Right kidney (tissue), 1 donor: ENCODE measurements at regions not wholly inside any gene's neighbourhood (a gene's known extent, or its start where the extent isn't known, plus 50 kb on each side); places are given as distances from the start of the nearest gene placed in this dataset.

ENCODE experiments used
- DNase-seq: peaks from one replicate; pipeline ENCODE4 v3.0.0-alpha.2; 2016

- no peak for DNase-seq
These were observed 112.1 kb downstream of the IRX5 start for GRCh38 chr16:55042556-55043432.

- no peak for DNase-seq
These were observed 112.8 kb downstream of the IRX5 start for GRCh38 chr16:55043499-55043898.

GRCh38 chr16:55044201-55044975 lies 113.7 kb downstream of the IRX5 start:
- no peak for DNase-seq

GRCh38 chr16:55045329-55045728 lies 114.7 kb downstream of the IRX5 start:
- no peak for DNase-seq

- no peak for DNase-seq
These were observed 115.2 kb downstream of the IRX5 start for GRCh38 chr16:55045756-55046460.

- no peak for DNase-seq
These were observed 115.8 kb downstream of the IRX5 start for GRCh38 chr16:55046513-55046912.

GRCh38 chr16:55046916-55047315 lies 116.3 kb downstream of the IRX5 start:
- DNase-seq, result no peak

GRCh38 chr16:55047331-55047730 lies 116.7 kb downstream of the IRX5 start:
- no peak for DNase-seq

- no peak for DNase-seq
These were observed 117.3 kb downstream of the IRX5 start for GRCh38 chr16:55047903-55048497.

- no peak for DNase-seq
These were observed 118.1 kb downstream of the IRX5 start for GRCh38 chr16:55048745-55049144.

- DNase-seq, result no peak
These were observed 121.1 kb downstream of the IRX5 start for GRCh38 chr16:55051571-55052347.

GRCh38 chr16:55052348-55052734 lies 121.7 kb downstream of the IRX5 start:
- DNase-seq, result no peak

- DNase-seq, result no peak
These were observed 122.2 kb downstream of the IRX5 start for GRCh38 chr16:55052741-55053415.

GRCh38 chr16:55055262-55055661 lies 124.6 kb downstream of the IRX5 start:
- DNase-seq, result no peak

GRCh38 chr16:55056585-55057401 lies 126.1 kb downstream of the IRX5 start:
- peak; percentile 69 for DNase-seq

- DNase-seq, result no peak
These were observed 127.2 kb downstream of the IRX5 start for GRCh38 chr16:55057866-55058265.

GRCh38 chr16:55058576-55058975 lies 127.9 kb downstream of the IRX5 start:
- DNase-seq, result no peak

- no peak for DNase-seq
These were observed 128.5 kb downstream of the IRX5 start for GRCh38 chr16:55059146-55059545.

- no peak for DNase-seq
These were observed 130.5 kb downstream of the IRX5 start for GRCh38 chr16:55061126-55061525.

GRCh38 chr16:55062442-55062841 lies 131.8 kb downstream of the IRX5 start:
- DNase-seq, result no peak
